NCI-H345 treated with DMSO at 0.1 percent for 48 hours (cell line): ENCODE measurements at regions not wholly inside any gene's neighbourhood (a gene's known extent, or its start where the extent isn't known, plus 50 kb on each side); places are given as distances from the start of the nearest gene placed in this dataset.
"Not testable (repeated sequence)": the region's sequence is repeated elsewhere in the genome, so short reads cannot be mapped to it uniquely, and the experiment has no call there.

Experiments used
- DNase-seq: peaks from one replicate; lab custom pipeline; 2025; ENCODE audit not compliant: unreplicated experiment; lab: John Stamatoyannopoulos, UW

DNA sequence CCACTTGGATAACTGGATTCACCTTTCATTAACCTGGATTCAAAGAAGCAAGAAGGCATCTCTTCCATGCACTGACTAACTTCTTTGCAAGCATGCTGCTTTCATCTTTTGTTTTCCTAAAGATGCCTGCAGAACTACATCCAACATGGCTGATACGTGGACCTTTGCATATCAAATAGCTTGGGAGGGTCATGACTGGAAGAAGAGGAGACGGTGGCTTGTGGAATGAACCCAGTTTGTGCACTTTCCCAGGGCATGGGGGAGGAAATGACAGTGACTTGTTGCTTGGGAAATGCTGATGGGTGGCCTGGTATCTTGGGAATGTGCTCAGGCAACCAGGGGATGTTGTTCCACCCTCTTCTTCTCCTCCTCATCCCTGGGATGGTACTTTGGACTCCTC lies 133.4 kb downstream of the TRIM43 start:
- not testable (repeated sequence) for DNase-seq

DNA sequence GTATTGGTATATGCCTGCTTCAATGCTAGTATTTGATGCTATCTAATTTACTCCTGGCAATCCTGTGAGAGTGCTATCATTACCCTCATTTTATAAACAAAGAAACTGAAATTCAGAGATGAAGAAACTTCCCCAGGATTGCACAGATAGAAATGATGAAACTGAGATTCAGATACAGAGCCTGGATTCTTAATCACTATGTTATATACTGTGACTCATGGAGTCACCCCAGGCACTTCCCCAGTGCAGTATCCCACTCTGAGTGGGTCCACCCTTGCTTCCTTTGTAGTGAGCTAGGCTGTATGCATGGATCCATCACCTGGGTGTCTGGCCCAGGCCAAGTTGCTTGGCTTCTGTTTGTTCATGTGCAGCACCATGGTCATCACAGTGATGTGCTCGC lies 133.9 kb downstream of the TRIM43 start:
- DNase-seq: not testable (repeated sequence)

DNA sequence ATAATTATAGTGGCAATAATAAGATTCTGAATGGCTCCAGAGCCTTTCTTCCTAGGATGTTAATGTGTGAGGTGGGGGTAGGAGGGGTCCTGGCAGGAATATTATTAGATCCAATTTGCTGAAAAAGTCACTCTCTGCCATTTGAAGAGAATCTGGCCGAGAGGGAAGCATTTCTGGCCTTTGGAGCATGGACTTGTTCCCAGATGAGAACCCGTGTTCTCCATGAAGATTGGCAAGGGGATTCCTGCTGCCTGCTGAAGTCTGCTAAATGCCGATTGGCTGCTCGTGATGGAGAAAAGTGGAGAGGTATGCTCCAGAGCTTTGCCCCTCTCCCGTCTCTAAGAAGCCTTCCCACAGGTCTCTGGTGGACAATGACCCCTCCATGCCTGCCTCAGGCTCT lies 135.6 kb downstream of the TRIM43 start:
- DNase-seq: not testable (repeated sequence)

DNA sequence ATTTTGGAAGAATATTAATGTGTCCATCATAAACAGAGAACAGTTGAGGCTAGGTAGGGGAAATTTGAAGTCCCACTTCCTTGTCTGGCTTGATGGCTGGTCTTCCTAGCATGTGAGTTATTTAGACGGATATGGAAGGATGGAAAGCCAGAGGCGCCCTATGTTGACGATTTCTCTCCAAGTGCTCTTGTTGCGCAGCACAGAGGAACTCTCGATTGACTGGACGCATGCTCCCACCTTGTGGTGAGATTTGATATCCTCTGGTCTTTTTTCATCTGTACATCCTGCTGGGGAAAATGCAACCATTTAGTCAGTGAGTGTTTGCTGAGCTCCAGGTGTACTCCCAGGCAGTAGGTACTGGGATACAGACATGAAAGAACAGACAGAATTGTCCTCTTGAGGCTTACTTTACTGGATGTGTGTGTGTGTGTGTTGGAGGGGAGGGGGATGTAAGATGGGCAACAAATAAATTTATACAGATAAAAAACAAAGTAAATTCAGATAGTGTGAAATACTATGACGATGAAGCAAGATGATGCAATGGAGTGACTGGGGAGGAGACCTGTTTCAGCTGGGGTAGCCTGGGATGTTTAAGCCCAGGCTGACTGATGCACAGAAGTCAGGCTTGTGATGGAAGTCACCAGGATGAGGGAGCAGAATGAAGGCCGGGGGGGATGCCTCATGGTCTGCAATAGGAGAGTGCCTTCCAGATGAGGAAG lies 137.2 kb downstream of the TRIM43 start:
- DNase-seq: peak; percentile 89

DNA sequence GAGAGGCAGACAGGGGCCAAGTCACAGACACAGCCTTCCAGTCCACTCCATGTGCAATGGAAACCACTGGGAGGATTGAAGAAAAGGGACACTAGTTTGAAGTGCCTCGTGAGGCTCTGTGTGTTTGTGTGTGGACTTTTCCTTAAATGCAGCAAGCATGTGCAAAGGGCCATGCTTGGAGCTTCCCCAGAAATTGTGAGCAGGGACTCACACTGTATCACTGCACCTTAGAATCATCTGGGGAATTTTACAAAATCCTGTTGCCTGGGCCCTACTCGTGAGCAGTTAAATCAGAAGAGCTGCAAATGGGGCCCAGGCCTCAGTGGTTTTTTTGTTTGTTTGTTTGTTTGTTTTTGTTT lies 137.8 kb downstream of the TRIM43 start:
- DNase-seq: no peak

DNA sequence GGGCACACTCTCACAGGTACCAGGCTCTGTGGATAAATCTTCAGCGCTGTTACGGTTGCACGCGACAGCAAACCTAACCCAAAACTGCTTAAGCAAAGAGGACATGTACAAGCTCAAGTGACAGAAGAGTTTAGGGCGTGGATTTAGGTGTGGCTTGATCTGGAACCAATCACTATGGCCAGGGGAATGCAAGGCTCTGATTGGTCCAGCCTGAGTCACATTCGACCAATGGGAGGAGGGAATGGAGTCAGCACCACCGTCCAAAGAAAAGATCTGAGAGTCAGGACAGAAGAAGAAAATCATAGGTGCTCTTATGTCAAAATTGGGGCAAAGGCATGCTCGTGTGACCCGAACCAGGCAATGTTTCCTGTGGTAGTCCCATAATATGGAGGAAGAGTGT lies 139.0 kb downstream of the TRIM43 start:
- DNase-seq: no peak

DNA sequence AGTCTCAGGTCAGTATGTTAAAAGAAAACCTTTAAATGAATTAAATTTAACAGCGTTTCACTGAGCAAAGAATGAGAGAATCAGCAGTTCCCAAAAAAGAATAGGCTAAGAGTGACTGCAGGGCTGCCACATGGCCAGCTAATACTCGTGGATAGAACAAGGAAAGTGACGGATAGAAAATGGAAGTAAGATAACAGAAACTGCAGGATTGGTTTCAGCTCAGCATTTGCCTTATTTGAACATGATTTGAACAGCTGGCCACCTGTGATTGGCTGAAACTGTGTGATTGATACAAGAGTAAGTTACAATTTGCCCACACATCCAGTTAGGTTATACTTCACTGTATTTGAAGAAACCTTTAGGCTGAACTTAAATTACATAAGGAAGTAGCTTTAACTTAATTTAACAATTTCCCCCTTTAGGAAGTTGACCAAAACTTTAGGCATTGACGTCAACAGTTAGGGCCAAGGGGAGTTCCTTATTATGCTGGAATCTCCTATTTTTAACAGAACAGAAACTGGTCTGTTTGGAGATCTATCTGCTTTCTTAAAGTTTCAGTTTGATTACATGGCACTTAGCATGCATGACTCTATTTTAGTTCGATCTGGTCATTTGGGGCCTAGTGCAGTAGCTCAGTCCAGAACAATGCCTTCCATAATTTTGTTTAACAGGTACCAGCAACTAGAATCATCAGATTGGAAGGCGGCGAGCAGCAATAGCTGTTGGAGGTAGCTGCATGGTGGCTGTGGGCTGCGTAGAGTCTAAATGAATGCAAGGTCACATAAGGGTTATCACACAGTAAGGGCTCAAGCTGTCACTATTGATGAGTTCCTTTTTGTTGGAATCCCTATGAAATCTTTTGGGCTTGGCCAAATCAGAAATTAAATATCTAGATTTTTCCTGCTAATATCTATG lies 143.4 kb downstream of the TRIM43 start:
- no peak for DNase-seq

DNA sequence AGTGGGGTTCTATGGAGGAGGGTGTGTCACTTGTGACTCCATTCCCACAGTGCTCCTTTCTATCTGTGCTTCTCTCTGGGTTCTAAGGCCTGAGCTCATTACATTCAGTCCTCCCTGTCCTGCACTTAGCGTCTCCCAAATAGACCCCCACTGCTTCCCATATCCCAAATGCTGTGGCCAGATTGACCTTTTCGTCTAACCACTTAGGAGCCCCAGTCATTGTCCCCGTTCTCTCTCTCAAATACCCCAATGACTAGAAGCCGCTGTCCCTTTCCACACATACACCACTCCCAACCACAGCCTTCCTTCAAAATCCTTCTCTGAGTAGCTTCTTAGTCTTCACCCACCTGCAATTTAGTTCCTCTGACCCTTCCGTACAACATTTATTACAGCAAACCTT lies 146.5 kb downstream of the TRIM43 start:
- no peak for DNase-seq

DNA sequence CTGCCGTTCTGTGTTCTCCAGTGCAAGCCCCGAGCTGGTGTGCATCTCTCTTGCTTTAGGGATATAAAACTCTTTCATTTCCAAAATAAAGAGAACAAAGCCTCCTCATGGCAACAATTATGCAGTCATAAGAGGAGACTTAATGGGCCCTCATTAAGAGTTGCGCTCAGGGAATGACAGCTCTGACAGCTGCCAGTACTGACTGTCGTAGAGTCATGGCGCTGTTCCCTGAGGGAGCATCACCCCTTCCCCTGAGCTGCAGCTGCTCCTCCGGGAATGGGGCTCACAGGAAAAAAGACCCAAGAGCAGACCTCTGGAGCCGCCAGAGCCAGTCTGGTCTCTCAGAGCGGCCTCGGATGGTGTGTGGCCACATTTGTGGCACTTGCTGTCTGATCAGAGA lies 160.3 kb downstream of the TRIM43 start:
- DNase-seq: not testable (repeated sequence)

DNA sequence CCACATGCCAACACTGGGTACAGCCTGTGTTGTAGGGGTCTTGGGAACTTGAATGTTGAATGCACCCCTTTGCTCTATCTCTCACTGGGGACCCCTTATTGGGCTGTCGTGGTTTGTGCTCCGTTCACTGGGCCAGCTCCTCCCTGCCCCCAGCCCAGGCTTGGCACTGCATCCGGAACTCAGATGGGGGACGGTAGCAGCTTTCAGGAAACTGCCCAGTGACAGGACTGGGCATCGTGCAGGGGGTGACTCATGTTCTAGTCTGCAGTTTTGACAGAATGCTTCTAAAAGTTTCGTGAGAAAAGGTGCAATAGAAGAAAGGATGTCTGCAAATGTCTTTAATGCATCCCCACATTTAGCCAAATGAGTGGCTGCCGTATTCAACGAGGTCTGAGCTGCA lies 162.0 kb downstream of the TRIM43 start:
- not testable (repeated sequence) for DNase-seq

DNA sequence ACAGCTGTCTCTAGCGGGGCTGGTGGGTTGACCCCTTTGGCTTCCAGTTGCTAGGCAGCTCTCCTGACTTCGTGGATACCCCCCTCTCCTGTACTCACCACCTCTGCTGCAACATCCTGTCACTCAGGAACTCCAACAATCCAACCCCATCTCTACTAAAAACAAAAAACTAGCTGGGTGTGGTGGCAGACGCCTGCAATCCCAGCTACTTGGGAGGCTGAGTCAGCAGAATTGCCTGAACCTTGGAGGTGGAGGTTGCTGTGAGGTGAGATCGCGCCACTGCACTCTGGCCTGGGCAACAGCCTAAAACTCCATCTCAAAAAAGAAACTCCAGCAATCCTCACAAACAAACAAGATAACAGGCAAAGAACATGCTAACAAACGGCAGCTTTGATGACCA lies 162.4 kb downstream of the TRIM43 start:
- DNase-seq: not testable (repeated sequence)

DNA sequence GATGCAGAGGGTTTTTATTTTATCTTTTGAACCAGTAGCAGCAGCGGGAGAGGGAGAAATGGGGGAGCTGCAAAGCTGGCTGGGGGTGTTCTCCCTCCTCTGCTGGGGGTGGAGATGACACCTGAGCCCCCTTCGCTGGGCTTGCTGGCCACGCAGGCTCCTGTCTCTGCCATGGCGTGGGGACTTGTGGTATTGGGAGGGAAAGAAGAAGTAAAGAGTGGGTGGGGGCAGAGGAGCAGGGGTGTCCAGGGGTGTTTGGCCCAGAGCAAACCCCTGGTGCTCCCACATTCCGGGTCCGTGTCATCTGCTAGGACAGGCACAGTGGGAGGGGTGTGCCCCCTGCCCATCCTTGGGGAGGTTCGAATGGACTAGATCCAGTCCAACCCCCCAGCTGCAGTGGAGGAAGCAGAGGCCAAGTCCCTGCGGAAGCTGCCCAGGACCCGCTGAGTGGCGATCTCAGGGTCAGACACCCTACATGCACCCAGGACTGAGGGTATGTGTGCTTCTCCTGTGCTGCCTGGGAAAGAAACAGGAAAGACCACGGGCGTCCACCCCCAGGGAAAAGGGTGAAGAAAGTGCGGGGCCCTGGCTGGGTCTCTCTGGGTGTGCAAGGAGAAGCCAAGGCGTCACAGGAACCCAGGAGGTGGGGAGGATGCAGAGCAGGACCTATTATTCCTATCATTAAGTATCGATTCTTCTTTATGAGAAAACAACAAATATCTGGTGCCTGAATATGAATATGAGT lies 163.2 kb downstream of the TRIM43 start:
- not testable (repeated sequence) for DNase-seq

DNA sequence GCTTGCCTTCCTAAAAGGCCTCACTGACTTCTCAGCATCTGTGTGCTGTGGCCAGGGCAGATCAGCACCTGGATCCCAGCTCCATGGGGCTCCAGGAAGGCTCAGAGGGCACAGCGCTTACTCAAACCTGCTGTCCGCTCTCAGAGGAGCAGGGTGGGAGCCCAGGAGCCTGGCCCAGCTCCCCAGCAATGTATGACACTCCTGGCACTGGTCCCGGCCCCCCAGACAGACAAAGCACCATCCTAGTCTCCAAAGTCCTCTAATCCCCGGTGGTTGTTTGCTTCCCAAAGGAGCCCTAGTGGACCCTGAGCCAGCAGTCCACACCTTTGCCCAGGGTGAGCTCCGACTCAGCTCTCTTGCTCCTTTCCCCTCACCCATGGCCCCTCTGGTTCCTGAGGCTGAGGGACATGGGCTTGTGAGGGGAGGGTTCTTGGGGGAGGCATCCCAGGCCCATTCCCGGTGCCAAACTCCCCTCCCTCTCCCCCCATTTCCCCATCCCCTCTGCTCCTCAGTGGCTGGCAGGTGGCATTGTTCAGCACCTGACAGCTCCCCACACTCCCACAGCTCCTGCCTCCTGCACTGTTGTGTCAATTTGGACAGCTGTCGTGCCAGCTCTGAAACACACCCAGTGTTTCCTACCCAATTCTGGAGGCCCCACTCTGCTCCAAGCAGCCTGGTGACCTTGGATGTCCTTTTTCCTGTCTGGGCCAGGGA lies 164.3 kb downstream of the TRIM43 start:
- not testable (repeated sequence) for DNase-seq

DNA sequence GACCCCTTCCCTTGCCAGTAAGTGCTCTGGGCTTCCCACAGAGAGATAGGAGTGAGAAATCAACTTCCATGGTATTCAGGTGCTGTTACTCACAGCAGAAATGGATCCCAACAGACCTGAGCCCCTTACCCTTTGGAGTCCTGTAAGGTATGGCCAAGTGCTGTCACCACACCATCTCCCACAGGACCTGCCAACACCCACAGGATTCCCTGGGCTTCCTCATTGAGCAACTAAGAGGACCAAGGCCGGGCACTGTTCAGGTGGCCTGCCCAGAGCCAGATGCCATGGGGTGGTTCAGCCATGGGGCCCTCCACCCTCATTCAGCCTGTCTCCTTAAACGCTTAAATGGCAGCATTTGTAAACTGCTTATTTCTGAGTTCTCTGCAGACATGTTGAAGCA lies 166.2 kb downstream of the TRIM43 start:
- DNase-seq: no peak

DNA sequence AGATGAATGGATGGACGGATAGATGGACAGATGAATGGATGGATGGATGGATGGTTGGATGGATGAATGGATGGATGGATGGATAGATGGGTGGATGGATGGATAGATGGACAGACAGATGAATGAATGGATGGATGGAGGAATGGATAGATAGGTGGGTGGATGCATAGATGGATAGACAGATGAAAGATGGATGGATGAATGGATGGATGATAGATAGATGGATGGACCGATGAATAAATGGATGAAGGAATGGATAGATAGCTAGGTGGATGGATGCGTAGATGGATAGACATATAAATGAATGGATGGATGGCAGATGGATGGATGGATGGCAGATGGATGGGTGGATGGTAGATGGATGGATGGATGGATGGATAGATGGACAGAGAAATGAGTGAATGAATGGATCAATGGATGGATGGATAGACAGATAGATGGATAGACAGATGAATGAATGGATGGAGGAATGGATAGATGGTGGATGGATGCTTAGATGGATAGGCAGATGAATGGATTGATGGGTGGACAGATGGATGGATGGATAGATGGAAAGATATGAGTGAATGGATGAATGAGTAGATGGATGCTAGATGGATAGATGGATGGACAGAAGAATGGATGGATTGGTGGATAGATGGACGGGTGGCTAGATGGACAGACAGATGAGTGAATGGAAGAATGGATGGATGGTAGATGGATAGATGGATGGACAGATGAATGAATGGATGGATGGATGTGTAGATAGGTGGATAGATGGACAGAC lies 167.9 kb downstream of the TRIM43 start:
- no peak for DNase-seq

DNA sequence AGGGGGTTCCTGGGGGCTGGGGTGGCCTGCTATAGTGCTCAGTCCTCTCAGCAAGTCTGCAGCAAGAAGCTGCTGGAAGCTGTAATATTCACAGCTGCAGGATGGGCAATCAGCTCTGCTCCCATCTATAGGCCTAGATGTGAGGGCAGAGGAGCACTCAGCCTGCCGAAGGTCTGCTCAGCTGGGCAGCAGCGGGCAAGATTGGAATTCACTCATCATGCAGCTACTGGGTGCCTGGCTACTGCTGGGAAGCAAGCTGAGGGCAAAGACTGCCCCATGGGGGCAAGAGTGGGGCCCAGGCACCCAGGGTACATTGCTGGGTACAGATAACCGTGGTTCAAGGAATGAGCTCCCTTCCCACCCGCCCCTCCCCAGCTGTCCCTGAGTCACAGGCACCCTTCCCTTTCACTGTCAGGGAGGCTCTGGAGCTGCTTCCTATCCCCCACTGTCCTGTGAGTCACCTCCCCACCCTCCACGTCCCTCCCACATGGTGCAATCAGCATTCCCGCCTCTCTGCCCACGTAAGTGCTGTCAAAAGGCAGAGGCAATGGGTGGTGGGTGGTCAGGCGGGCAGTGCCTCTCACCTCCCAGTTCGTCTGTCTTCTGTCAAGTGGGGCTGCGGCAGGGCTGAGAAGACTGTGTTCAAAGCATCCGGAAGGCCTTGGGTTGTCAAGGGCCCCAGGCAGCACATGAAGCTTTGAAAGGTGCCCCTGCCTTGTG lies 169.2 kb downstream of the TRIM43 start:
- no peak for DNase-seq

DNA sequence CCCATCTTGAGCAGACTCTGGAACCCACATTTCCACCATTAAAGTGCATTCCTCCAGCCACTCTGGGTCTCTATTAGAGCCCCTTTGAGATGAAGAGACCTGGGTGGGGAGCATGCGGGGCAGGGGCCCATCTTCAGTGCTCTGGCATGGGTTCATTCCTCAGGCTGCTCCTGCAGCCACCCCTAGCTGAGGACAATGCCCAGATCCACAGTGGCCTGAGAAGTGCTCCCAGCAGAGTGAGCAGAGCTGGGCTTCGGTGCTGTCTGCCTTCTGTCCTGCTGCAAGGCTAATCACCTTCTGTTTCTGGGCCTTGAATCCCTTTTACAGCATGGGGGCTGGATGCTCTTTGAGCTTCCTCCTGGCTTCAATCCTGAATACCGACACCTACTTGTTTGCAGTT lies 169.8 kb downstream of the TRIM43 start:
- no peak for DNase-seq

DNA sequence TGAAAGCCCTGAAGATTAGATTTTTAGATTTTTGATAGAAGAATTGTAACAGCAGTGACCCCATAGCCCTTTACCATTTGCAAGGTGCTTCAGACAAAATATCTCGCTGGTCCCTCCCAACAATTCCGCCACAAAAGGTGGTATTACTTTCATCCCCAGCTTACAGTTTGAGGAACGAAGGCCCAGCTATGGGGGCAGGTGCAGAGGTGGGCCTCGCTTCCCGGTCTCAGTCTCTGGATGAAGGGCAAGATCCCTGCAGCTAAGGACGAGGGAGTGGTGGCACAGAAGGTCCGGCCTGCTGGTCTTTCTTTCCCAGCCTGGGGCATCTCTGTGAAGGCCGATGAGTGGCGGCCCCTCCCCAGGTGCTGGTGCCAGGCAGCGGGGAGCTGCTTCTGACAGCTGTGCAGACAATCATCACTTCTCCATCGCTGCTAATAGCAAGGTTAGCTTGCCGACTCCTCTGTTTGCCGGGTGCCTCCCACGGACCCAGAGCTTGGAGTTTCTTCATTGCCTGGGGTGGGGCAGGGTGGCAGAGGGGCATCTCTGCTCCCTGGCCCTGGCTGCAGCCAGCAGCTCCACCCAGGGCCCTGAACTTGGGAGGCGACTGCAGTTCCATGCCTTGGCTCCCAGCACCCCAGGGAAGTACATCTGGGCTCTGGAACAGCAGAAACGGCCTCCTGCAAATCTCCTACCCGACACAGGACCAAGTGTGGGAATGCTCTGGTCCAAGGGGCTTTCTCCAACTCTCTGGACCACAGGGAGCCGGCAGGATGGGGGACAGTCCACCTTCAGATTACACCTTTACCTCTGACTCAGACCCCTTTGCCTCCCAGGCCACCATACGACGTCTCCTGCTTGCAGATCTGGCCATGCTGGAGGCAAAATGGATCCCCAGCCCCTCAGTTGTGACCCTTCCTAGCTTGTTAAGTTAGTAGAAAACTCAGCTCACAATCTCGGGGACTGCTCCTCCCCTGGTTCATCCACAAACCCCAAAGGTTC lies 170.5 kb downstream of the TRIM43 start:
- DNase-seq: not testable (repeated sequence)
